CD4-positive, alpha-beta T cell treated with Interleukin-6 at 100 ng/mL for 8 hours (primary cell): ENCODE measurements at regions not wholly inside any gene's neighbourhood (a gene's known extent, or its start where the extent isn't known, plus 50 kb on each side); places are given as distances from the start of the nearest gene placed in this dataset.
"Not testable (repeated sequence)": the region's sequence is repeated elsewhere in the genome, so short reads cannot be mapped to it uniquely, and the experiment has no call there.

Experiments used
- DNase-seq: peaks from one replicate; pipeline ENCODE4 v3.0.0-alpha.2; 2020; ENCODE audit warnings: mixed read lengths, low spot score

GRCh38 chr7:34207810-34208209 is 302.5 kb downstream of the BMPER start:
- DNase-seq, result no peak

- no peak for DNase-seq
These were observed 303.7 kb downstream of the BMPER start for GRCh38 chr7:34208878-34209621.

DNA sequence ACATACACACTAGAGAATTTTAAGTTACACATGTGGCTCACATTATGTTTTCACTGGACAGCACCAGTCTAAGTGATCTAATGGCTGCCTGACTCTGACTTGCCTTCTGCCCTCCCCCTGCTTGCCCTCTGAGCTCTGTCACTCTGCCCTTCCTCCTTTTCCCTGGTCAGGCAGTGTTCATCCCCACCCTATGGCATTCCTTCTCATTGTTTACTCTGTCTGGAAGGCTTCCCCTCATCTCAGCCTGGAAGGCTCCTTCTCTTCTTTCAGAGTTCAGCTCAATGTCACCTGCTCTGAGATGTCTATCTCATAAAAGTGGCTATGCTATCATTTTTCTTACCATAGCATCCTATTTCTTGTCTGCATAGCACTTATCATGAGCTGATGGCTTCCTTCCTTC is 305.7 kb downstream of the BMPER start:
- no peak for DNase-seq

DNA sequence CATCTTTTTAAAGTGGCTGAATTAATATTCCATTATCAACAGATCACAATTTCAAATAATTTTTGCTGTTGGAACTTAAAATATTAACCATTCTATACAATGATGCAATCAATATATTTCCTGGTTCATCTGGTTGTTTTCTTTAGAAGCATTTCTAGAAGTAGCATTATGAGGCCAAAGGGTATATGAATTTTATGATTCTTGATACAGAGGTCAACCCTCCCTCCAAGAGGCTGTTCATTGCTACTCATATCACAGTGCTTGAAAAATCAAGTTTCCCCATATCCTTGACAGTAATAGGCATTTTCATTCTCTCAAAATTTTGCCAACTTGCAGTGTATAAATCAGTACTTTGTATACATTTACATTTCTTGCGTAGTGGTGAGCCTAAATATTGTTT is 312.6 kb downstream of the BMPER start:
- DNase-seq, result no peak

DNA sequence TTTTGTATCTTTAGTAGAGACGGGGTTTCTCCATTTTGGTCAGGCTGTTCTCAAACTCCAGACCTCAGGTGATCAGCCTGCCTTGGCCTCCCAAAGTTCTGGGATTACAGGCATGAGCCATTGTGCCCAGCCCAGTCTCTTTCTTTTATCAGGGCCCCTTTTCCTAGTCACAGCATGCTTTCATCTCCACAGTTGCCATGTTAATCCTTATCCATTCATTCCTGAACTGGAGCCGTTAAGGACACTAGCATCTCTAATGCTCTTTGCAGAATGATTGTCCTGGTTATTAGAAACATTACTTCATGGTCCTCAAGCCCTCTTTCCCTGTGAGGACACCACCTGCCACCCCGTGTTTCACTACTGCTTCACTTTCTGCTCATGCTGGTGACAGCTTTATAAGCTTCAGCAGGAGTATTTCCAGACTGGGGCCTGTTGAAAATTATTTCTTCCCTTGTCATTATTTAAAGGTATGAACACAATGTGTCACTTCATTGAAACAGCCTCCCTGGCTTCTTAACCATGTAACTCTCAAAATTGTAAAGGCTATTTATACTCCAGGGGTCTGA is 313.9 kb downstream of the BMPER start:
- DNase-seq, result no peak

GRCh38 chr7:34220506-34221185 is 315.3 kb downstream of the BMPER start:
- DNase-seq, result no peak

DNA sequence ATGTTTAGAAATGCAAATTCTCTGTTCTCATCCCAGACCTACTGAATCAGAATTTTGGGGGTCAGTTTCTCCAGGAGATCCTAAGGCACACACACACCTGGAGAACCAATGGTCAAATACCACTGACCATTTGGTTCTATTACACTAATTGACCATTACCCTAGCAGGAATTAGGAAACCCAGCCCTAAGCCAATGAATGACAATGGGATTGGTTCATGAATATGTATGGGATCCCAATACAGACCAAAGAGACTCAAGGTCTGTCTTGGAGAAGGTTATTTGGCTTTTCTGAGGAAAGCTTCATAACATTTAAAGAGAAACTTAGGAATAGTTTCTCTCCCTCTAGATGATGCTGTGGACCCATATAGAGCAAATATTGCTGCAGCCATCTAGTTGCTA is 317.0 kb downstream of the BMPER start:
- no peak for DNase-seq

DNA sequence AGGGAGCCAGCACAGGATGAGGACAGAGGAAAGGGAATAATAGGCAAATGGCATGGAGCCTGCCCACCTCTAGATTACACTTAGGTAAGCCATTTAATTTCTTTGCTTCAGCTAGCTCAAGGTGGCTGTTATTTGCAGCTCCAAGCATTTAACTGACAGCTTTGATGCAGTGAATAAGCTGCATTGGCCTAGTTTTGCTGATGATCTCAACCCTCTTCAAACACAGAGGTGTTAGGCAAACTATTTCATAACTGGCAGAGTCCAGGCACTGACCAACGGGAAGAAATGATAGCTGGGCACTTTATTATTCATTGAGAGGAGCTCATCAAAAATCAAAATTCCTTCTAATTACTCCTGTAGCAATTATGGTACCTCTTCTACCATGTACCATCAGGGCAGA is 317.4 kb downstream of the BMPER start:
- DNase-seq, result no peak

GRCh38 chr7:34224281-34224680 is 318.9 kb downstream of the BMPER start:
- DNase-seq, result no peak

DNA sequence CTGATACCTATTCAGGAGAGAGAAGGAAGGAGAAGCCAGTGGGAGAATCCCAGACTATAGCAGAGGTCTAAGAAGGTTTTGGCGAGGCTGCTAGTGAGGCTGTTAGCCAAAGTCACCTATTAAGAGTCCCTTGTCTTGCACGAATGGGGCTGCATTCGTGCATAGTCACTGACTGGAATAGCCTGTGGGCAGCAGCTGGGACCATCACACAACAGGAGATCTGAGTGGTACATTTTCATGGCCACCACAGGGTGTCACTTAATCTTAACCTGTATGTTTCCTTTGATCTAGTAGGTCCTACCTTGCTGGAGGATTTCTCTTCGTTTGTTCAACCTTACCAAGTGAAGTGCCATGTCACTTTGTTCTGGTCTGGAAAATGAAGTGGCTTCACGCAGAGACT is 319.9 kb downstream of the BMPER start:
- no peak for DNase-seq

- no peak for DNase-seq
These were observed 322.2 kb downstream of the BMPER start for GRCh38 chr7:34227525-34227924.

DNA sequence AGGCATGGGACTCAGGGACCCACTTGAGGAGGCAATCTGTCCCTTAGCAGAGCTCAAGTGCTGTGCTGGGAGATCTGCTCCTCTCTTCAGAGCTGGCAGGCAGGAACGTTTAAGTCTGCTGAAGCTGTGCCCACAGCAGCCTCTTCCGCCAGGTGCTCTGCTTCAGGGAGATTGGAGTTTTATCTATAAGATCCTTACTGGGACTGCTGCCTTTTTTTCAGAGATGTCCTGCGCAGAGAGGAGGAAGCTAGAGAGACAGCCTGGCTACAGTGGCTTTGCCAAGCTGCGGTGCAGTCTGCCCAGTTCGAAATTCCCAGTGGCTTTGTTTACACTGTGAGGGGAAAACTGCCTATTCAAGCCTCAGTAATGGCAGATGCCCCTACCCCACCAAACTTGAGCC is 329.8 kb downstream of the BMPER start:
- not testable (repeated sequence) for DNase-seq

- no peak for DNase-seq
These were observed 330.7 kb downstream of the BMPER start for GRCh38 chr7:34236057-34236456.

DNA sequence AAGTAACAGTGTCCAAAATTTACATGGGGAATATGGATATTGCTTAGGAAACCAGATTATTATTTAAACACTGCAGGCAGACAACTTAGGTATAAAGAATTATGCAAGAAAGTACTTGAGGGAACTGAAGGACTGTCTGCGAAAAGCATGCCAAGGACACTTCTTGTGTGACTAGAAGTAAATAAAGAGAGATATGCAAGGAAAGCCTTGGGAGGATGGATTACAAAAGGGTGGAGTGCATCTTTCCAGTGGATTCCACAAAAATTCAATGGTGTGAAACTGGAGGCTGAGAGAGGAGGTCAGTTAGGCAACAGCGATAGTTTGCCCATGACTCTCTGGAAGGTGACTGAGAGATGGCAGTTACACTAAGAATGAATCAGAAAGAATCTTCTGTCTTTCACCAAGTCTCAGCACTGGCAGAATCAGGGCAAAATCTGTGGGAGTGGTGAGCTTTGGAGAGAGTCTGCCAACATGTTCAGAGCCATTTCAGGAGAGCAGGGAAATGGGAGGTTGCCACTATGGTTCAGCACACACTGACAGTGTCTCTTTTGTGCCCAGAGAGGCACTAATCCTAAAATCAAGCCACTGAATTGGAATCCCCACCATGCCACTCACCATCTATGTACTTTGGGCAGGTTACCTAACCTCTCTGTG is 331.6 kb downstream of the BMPER start:
- DNase-seq, result no peak

GRCh38 chr7:34237493-34237849 is 332.1 kb downstream of the BMPER start:
- DNase-seq, result no peak

DNA sequence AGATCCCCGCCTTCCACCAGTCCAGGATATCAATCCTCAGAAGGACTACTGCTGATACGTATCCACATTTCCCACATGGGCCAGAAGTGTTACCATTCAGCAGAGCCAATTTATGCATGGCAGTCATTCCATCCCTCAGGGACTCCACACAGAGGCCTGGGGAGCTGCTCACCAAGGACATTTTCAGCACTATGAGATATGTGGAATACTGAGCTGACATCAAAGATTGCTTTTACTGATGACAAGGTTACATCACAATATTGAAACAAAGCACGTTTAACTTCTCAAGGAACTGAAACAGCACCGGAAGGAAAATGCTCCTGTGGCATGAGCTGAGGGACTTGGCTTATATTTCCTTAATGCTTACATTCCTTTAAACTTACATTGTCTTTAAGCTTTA is 335.1 kb downstream of the BMPER start:
- DNase-seq, result no peak

DNA sequence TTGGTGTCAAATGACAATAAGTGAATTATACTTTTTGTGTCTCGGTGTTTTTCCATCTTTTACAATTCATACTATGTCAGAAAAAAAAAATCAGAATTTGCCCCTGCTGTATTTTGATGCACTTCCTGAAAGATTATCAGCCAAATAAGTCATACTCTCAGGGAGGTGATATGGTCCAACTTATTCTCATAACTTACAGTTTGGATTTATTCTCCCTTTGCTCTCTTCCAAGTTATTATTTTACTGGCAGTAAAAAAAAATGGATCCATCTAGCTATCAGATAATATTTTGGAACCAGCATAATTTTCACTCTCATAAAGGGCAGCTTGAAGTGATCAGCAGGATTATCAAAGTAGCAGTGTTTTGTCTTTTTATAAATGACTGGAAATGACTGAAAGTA is 337.1 kb downstream of the BMPER start:
- DNase-seq, result no peak

DNA sequence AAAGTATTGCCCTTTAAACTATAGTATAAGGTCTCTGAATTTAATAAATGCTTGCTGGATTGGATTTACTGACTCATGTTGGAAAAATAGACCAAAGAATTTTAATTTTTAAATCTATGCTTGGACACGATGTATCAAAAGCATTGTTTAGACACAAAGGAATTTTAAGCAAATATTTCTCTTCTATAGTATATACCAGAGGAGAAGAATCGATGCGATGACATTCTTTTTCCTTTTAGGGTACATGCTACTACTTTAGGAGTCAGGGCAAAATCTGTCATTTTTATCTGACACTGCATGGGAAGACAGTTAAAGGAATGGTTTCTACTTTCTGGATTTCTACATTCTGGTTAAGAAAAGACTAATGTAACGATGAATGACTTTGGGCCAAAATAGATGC is 339.9 kb downstream of the BMPER start:
- no peak for DNase-seq

DNA sequence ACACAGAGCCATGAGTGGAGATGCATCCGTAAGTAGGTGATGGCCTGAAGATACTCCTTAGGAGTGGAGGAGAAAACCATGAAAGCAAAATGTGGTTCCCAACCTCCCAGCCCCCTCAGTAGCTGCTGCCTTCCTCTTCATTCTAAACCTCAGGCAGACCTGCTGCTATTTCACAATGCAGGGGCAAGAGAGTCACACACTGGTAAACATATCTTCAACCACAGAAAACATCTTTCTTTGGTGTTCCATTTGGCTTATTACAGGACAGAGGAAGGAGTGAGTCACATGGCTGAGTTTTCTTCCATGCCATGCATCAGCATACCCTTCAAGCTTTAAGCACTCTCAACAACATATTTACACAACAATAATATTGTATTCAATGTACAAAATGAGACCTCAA is 342.1 kb downstream of the BMPER start:
- DNase-seq, result no peak

GRCh38 chr7:34249192-34249591 is 343.9 kb downstream of the BMPER start:
- no peak for DNase-seq

- no peak for DNase-seq
These were observed 354.9 kb downstream of the BMPER start for GRCh38 chr7:34260279-34260678.

GRCh38 chr7:34263168-34263567 is 357.8 kb downstream of the BMPER start:
- no peak for DNase-seq

DNA sequence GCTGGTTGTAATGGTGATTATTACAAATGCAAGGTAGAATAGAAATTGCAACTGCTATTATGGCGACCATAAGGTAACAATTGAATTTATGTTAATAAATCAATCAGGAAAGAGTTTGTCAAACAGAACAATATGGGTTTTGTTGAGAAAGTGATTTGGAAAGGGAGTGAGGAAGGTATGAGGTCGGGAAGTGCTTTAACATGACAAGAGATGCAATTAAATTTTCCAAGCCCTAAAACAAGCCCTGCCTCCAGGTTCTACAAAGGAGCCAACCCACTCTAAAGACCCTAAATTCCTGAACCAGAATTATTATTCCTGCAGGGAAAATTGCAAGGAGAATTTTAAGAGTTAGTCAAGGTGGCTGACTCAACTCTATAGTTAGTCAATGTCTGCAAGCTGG is 363.7 kb downstream of the BMPER start:
- no peak for DNase-seq
